CD4-positive, alpha-beta T cell treated with Interleukin-6 for 4 hours (primary cell): ENCODE measurements at regions not wholly inside any gene's neighbourhood (a gene's known extent, or its start where the extent isn't known, plus 50 kb on each side); places are given as distances from the start of the nearest gene placed in this dataset.

Experiments
- DNase-seq: peaks from one replicate; pipeline ENCODE4 v3.0.0-alpha.2; 2020; ENCODE audit warnings: mixed read lengths

- no peak for DNase-seq
Measured at GRCh38 chr2:216922175-216922780, 62.4 kb upstream of the TNP1 start.

- no peak for DNase-seq
Measured at GRCh38 chr2:216920937-216921456, 61.1 kb upstream of the TNP1 start.

DNA sequence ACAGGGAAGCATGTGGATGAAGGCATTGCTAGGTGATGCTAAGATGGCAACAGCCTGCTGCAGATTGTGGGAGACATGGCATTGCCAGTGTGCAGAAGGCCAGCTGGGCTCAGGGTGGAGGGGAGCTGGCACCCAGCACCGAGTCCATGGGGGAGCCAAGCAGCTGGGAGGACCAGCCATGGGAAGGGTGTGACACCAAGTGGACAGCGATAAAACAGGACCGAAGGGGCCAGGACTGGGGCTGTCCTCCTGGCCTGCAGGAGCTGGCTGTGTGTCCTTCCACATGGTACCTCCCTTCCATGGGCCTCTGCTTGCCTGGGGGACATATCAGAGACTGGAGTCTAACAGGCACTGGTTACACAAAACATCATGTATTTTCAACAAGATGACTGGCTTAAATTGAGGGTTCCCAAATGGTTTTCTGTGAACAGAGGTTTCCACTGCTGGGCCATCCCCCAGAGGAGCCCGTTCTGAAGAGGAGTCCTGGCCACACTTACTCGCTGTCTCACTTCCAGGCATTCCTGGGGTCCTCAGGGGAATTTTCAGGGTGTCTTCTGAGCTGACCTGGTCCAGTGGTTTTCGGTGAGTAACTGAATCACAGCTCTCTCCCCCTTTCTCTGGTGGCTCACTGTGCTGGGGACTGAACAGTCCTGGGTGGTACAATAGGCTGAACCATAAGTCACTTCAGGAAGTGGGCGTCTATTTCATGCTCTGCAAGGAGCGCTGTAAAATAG lies 60.4 kb upstream of the TNP1 start:
- DNase-seq, result no peak

DNA sequence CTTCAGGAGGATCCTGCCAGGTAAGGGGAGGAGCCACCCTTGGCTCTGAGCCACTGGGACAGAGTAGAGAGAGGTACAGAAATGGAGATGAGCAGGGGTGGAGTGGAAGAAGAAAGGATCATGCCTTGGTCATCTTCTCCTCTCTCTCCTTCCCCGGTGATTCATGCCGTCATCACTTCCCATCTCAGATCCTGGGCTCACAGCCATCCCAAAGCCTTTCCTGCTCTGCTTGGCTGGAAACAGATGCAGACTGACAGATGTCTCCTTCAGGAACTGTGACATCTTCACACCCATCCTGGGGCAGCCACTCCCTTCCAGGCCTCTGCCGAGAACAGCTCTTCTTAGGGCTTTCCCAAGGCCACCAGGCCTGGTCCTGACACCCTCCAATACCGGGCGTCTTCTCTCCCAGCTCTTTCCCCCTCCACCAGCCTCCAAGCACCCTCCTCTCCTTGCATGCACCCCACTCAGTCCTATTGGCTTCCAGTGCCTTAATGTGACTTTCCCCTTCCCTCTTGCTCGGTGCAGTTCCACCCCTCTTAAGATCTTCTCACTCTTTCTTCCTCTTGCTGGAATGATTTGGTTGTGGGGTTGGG lies 58.3 kb upstream of the TNP1 start:
- no peak for DNase-seq

- no peak for DNase-seq
Measured at GRCh38 chr2:216916956-216917650, 57.2 kb upstream of the TNP1 start.

DNA sequence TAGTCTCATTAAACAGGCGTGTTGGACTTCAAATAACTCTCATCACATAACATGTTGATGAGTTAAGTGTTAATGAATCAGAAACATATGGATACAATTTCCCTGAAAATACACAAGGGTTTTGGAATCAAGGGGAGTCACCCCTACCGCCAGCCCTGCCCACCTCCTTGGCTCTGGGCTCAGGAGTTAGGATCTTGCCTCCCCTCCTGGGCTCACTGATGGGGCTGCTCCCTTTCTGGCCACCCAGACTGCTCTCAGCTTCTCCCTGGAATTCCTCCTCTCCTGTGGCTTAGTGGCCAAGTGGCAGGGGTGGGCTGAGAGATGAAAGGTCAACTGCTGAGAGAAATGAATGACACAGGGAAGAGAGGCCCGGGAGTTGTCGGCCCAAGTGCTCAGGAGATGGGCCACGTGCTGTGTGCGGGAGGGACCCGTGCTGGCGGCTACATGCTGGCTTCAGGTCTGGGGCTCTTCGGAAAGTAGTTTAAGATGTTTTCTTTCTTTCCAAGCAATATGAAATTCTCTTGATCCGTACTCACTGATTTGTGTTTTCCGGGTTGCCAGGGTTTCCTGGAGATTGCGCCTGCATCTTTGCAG lies 55.8 kb upstream of the TNP1 start:
- no peak for DNase-seq

DNA sequence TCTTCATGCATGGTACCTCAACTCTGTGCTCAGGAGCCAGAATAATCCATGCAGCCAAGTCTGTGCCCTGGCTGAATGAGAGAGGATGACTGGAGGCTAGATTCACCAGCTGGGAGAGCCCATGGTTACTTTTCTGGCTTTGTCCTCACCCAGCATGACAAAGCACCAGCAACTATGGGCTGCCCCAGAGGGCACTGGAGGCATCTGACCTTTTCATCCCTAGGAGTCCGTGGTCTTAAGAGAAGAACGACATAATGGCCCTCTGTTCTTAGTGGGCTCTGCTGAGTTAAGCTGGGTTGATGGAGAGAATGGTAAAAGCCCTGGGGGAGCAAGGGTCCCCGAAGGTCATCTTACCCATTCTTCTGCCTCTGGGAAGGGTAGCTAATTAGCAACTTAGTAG lies 54.6 kb upstream of the TNP1 start:
- no peak for DNase-seq

- no peak for DNase-seq
Measured at GRCh38 chr2:216911886-216912285, 52.0 kb upstream of the TNP1 start.

- DNase-seq, result no peak
Measured at GRCh38 chr2:216911008-216911407, 51.1 kb upstream of the TNP1 start.

- DNase-seq, result no peak
Measured at GRCh38 chr2:216909541-216910210, 49.8 kb upstream of the TNP1 start.
